SKM-1 treated with dmso at 0.1 percent for 144 hours (cell line): ENCODE measurements at regions not wholly inside any gene's neighbourhood (a gene's known extent, or its start where the extent isn't known, plus 50 kb on each side); places are given as distances from the start of the nearest gene placed in this dataset.

Experiments used
- DNase-seq: peaks from one replicate; lab custom pipeline; 2025; ENCODE audit not compliant: unreplicated experiment; lab: John Stamatoyannopoulos, UW

- no peak for DNase-seq
Observed at GRCh38 chr10:104505521-104506042, 135.5 kb upstream of the SORCS3 start.

- no peak for DNase-seq
Observed at GRCh38 chr10:104509981-104510380, 131.1 kb upstream of the SORCS3 start.

GRCh38 chr10:104510644-104511043, 130.4 kb upstream of the SORCS3 start:
- DNase-seq, result no peak

- no peak for DNase-seq
Observed at GRCh38 chr10:104512800-104513199, 128.3 kb upstream of the SORCS3 start.

GRCh38 chr10:104515678-104516199, 125.4 kb upstream of the SORCS3 start:
- DNase-seq, result no peak

GRCh38 chr10:104516986-104517385, 124.1 kb upstream of the SORCS3 start:
- DNase-seq, result no peak

GRCh38 chr10:104517946-104518345, 123.1 kb upstream of the SORCS3 start:
- DNase-seq, result no peak

GRCh38 chr10:104518891-104519290, 122.2 kb upstream of the SORCS3 start:
- DNase-seq, result no peak

- no peak for DNase-seq
Observed at GRCh38 chr10:104520653-104521052, 120.4 kb upstream of the SORCS3 start.

GRCh38 chr10:104521901-104522694, 119.0 kb upstream of the SORCS3 start:
- no peak for DNase-seq

GRCh38 chr10:104526188-104526587, 114.9 kb upstream of the SORCS3 start:
- DNase-seq, result no peak

GRCh38 chr10:104527013-104527412, 114.1 kb upstream of the SORCS3 start:
- DNase-seq, result no peak

- DNase-seq, result no peak
Observed at GRCh38 chr10:104540181-104540580, 100.9 kb upstream of the SORCS3 start.

- no peak for DNase-seq
Observed at GRCh38 chr10:104541820-104542219, 99.3 kb upstream of the SORCS3 start.

- no peak for DNase-seq
Observed at GRCh38 chr10:104546336-104546735, 94.8 kb upstream of the SORCS3 start.

- DNase-seq, result peak; percentile 2
Observed at GRCh38 chr10:104546756-104547155, 94.3 kb upstream of the SORCS3 start.

GRCh38 chr10:104548090-104548489, 93.0 kb upstream of the SORCS3 start:
- no peak for DNase-seq

GRCh38 chr10:104556831-104557230, 84.3 kb upstream of the SORCS3 start:
- no peak for DNase-seq

- no peak for DNase-seq
Observed at GRCh38 chr10:104557966-104558365, 83.1 kb upstream of the SORCS3 start.

GRCh38 chr10:104559935-104560334, 81.2 kb upstream of the SORCS3 start:
- no peak for DNase-seq

- no peak for DNase-seq
Observed at GRCh38 chr10:104563051-104563450, 78.0 kb upstream of the SORCS3 start.

- no peak for DNase-seq
Observed at GRCh38 chr10:104563548-104563947, 77.5 kb upstream of the SORCS3 start.

GRCh38 chr10:104574427-104574826, 66.7 kb upstream of the SORCS3 start:
- DNase-seq, result no peak
